ENCODE measurements at regions not wholly inside any gene's neighbourhood (a gene's known extent, or its start where the extent isn't known, plus 50 kb on each side); places are given as distances from the start of the nearest gene placed in this dataset.
"Not testable (repeated sequence)": the region's sequence is repeated elsewhere in the genome, so short reads cannot be mapped to it uniquely, and the experiment has no call there.

DNA sequence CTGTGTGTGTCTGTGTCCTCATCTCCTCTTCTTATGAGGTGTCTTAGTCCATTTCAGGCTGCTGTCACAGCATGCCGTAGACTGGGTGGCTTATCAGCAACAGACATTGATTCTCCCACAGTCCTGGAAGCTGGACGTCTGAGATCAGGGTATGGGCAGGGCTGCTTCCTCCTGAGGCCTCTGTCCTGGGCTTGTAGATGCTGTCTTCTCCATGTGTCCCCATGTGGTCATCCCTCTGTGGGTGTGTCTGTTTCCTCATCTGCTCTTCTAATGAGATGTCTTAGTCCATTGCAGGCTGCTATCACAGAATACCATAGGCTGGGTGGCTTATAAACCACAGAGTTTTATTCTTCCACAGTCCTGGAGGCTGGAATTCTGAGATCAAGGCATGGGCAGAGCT is 205.0 kb upstream of the USP9Y start:
- no peak overlapping the region for H3K4me3 ChIP-seq (ENCODE audit: low read depth, low read length)
- no peaks in the 10 kb centered on the region for H3K27me3 ChIP-seq (ENCODE audit: control insufficient read depth, insufficient read depth, low read length)
- no peak for FAIRE-seq
- TF ChIP-seq CTCF (IDR thresholded peaks at IDR 0.05; ENCODE audit: insufficient read depth, low read length, severe bottlenecking): no peak
- no peak for DNase-seq (ENCODE audit: low read depth)
- H3K36me3 ChIP-seq (ENCODE audit: control insufficient read depth, insufficient read depth, low read length): no peaks in the 10 kb centered on the region

GRCh38 chrY:12500096-12500495 is 200.9 kb upstream of the USP9Y start:
- H3K36me3 ChIP-seq (ENCODE audit: control insufficient read depth, insufficient read depth, low read length): no peaks in the 10 kb centered on the region
- H3K4me3 ChIP-seq (ENCODE audit: low read depth, low read length): no peak overlapping the region
- no peak for FAIRE-seq
- no peaks in the 10 kb centered on the region for H3K27me3 ChIP-seq (ENCODE audit: control insufficient read depth, insufficient read depth, low read length)
- no peak for DNase-seq (ENCODE audit: low read depth)
- no peak for TF ChIP-seq CTCF (IDR thresholded peaks at IDR 0.05; ENCODE audit: insufficient read depth, low read length, severe bottlenecking)

DNA sequence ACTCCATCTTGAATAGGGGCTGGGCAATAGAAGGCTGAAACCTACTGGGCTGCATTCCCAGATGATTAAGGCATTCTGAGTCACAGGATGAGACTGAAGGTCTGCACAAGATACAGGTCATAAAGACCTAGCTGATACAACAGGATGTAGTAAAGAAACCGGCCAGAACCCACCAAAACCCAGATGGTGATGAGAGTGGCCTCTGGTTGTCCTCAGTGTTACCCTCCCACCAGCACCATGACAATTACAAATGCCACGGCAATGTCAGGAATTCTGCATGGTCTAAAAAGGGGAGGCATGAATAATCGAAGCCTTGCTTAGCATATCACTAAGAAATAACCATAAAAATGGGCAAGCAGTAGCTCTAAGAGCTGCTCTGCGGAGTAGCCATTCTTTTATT is 197.0 kb upstream of the USP9Y start:
- not testable (repeated sequence) for H3K27me3 ChIP-seq (ENCODE audit: control insufficient read depth, insufficient read depth, low read length); H3K4me3 ChIP-seq (ENCODE audit: low read depth, low read length); FAIRE-seq; H3K36me3 ChIP-seq (ENCODE audit: control insufficient read depth, insufficient read depth, low read length)
- peak; percentile 38 for DNase-seq (ENCODE audit: low read depth)

GRCh38 chrY:12517338-12517737 is 183.7 kb upstream of the USP9Y start:
- no peak overlapping the region for H3K4me3 ChIP-seq (ENCODE audit: low read depth, low read length)

GRCh38 chrY:12525206-12525605 is 175.8 kb upstream of the USP9Y start:
- H3K27me3 ChIP-seq (ENCODE audit: control insufficient read depth, insufficient read depth, low read length): no peaks in the 10 kb centered on the region
- DNase-seq (ENCODE audit: low read depth) (no peak), FAIRE-seq (no peak)
- H3K36me3 ChIP-seq (ENCODE audit: control insufficient read depth, insufficient read depth, low read length): no peaks in the 10 kb centered on the region
- H3K4me3 ChIP-seq (ENCODE audit: low read depth, low read length): no peak overlapping the region
- TF ChIP-seq CTCF (IDR thresholded peaks at IDR 0.05; ENCODE audit: insufficient read depth, low read length, severe bottlenecking): no peak

More at GRCh38 chrY:12517338-12517737, 183.7 kb upstream of the USP9Y start:
- no peaks in the 10 kb centered on the region for H3K27me3 ChIP-seq (ENCODE audit: control insufficient read depth, insufficient read depth, low read length)
- TF ChIP-seq CTCF (IDR thresholded peaks at IDR 0.05; ENCODE audit: insufficient read depth, low read length, severe bottlenecking): no peak
- FAIRE-seq (no peak), DNase-seq (ENCODE audit: low read depth) (no peak)
- H3K36me3 ChIP-seq (ENCODE audit: control insufficient read depth, insufficient read depth, low read length): no peaks in the 10 kb centered on the region

- H3K4me3 ChIP-seq (ENCODE audit: low read depth, low read length): no peak overlapping the region
- no peak for TF ChIP-seq CTCF (IDR thresholded peaks at IDR 0.05; ENCODE audit: insufficient read depth, low read length, severe bottlenecking)
- no peak for FAIRE-seq
Measured at GRCh38 chrY:12526362-12527063, 174.5 kb upstream of the USP9Y start.

More at GRCh38 chrY:12526362-12527063, 174.5 kb upstream of the USP9Y start:
- no peaks in the 10 kb centered on the region for H3K36me3 ChIP-seq (ENCODE audit: control insufficient read depth, insufficient read depth, low read length)
- no peaks in the 10 kb centered on the region for H3K27me3 ChIP-seq (ENCODE audit: control insufficient read depth, insufficient read depth, low read length)
- DNase-seq (ENCODE audit: low read depth): no peak
